Activated CD4-positive, alpha-beta T cell treated with anti-CD3 and anti-CD28 coated beads, Interleukin-2, amount 50 U/mL, for 48 hours (primary cell): ENCODE measurements at regions not wholly inside any gene's neighbourhood (a gene's known extent, or its start where the extent isn't known, plus 50 kb on each side); places are given as distances from the start of the nearest gene placed in this dataset.
A peak's percentile ranks its signal among the peaks of the same experiment; 100 is the strongest.

Experiments
- DNase-seq, 2 experiments: peaks; one replicate each; pipeline ENCODE4 v3.0.0-alpha.2; 2020

DNA sequence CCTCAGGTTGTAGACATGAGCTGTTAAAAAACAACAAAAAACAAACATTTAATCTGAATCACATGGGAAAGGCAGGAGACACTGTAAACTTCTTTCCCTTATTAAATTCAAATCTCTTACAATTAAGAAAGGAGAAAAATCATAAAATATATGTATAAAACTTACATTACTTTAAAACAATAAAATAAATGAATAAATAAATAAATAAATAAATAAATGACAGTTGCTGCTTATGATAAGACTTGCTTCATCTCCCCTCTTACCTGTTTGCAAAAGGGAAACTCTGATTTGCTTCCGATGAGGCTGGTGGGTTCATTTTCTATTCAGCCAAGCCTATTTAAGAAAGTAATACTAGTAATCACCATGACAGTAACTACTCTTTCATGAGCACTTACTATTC, 353.4 kb upstream of the TBL1XR1 start:
- no peak for DNase-seq

DNA sequence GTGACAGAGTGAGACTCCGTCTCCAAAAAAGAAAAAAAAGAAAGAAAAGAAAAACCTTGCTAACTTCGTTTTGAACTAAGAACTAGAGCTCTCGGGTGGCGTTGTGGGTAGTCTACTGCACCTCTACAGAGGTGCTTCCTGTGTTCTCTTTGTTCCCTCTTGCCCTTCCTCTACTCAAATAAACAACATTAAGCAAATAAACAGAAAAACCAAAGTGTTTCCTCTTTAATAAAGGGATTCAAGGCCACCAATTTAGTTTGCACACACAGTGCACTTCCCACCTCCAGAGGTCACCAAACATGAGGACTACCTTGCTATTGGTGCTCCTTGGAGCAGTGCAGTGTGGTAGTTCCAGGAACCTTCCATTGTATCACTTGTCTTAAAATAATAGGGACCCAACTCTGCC, 354.2 kb upstream of the TBL1XR1 start:
- no peak for DNase-seq

DNA sequence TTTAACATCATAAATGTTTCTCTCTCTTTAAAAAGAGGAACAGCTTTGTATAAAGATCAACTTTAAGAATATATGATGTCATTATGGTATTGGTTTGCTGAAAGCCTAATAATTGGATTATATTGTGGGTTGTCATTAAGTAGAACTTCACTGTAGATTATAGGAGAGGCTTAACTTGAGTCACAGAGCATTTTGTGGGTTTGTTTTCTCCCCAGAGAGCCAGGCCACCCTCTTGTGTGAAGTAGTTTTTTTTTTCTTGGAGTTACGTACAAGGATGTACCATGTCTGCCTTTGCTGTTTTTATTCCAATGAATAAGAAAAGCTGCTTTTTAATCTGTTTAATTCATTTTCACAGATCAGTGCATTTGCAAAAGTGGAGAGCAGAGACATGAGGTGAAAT, 354.8 kb upstream of the TBL1XR1 start:
- no peak for DNase-seq

DNA sequence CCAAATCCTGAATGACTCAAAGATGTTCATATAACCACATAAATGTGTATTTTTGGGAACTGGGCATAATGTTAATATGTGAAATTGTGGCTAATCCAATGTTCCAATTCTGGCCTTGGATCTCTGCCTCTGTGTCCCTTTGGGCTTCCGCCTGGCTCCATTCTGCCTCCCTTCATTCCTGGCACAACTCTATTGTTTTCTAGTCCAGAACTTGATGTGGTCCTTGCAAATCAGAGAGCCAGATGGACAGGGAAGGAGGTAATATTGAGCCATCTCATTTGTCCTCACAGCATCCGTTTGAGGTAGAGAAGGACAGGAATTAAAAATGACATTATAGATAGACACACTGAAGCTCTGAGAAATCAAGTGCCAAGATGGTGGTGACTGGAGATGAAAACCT, 355.7 kb upstream of the TBL1XR1 start:
- no peak for DNase-seq

DNA sequence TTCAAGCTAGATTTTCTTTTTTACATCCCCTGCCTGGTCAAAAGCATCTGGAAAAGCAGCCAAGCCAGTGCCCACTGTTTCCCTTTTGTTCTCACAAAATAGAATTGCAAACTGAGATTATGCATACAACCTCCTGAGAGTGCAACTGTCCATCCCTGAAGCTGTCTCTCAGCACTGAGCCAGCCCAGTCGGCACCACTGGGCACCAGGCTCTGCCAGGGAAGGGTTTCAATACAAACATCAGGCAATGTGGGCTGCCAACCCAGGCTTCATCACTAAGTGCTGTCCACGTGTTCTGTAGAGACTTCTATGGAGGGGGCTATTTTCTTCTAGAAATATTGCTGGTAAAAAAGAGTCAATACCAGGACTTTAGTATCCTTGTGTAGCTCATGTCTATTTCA, 356.3 kb upstream of the TBL1XR1 start:
- DNase-seq = no peak

DNA sequence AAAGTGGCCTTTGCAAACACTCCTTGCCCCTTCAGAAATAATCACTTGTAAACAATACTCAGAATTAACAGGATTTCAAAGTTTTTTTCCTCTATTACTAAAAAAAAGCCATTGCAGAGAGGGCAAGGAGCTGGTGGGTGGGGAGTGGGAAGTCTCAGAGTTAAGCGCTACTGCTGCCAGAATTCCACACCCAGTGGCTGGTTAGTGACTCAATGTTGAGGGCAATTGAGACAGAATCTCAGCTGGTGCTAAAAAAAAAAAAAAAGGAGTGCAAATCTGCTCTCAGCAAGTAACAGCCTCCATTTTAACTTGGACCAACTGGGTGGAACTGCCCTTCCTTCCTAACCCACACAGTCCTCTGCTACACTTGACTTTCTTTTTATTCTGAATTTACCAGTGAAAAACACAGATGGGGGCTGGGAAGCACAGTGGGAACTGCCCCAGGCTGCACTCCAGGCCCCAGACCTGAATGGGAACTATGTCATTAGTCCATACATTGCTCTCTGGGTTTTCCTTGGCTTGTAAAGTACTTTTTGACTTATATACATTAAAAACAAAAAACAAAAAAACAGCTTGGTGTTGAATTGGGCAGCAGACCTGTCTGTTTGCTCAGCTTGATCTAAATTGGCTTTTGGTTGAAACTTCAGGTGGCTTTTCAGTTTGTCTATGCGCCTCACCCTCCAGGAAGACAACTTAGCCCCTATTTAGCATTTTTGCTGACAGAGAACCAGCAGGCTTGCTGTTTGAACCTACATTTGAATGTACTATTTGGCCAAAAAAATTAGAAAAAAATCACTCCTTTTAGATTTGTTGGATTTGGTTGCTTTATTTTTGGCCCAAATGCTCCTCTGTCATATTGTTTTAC, 357.8 kb upstream of the TBL1XR1 start:
- peak in 1 of 2 experiments; percentile 10 for DNase-seq

DNA sequence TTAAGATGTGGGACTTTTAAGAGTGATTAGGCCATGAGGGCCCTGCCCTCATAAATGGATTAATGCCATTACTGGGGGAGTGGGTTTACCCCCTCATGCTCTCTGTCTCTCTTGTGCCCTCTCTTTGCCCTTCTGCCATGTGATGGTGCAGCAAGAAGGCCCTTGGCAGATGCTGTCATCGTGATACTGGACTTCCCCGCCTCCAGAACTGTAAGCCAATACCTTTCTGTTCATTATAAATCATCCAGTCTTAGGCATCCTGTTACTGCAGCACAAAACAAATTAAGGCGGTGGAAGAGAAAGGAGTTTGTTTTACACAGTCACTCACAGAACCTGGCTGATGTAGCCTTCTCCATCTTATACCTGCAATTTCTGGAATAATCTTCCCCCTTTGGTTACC, 360.3 kb upstream of the TBL1XR1 start:
- DNase-seq = no peak

DNA sequence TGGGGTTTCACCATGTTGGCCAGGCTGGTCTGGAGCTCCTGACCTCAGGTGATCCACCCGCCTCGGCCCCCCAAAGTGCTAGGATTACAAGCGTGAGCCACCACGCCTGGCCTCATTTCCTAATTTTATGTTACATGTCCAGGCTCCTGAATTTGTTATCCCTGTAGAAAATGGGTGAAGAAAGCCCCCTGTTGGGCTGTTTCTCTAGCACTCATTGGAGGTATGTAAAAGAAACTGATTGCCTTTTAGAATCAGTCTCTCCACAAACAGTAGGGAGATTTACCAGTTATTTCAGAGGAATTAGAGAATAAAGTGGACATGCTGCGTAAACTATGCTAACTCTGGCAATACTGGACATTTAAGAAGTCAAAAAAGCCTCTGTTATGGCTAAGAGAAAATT, 364.1 kb upstream of the TBL1XR1 start:
- no peak for DNase-seq

DNA sequence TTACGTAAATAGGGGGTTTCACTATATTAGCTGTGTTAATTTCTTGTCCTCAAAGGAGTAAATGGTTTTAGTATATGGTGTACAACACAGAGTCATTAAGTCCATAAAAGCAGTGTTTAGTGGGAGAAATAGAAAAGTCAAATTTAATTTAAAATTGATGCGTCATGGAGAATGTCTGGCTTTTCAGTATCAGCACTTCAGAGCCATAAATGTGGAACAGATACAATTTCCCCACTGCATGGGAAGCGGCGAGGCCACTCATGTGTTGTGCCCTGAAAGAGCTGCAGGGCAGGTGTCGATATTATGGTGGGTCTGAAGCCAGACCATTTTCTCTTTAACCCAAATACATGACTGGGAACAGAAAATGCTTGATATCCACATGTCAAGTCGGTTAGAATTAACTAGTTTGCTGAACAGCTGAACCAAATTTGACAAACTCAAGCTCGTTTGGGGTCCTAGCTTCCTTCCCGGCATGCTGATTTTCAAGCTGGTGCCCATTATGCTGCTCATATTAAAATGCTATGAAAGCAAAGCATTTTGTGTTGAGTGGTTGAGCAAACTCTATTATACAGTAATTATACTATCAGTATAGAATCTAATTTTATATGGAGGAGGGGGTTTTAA, 364.6 kb upstream of the TBL1XR1 start:
- DNase-seq = no peak

DNA sequence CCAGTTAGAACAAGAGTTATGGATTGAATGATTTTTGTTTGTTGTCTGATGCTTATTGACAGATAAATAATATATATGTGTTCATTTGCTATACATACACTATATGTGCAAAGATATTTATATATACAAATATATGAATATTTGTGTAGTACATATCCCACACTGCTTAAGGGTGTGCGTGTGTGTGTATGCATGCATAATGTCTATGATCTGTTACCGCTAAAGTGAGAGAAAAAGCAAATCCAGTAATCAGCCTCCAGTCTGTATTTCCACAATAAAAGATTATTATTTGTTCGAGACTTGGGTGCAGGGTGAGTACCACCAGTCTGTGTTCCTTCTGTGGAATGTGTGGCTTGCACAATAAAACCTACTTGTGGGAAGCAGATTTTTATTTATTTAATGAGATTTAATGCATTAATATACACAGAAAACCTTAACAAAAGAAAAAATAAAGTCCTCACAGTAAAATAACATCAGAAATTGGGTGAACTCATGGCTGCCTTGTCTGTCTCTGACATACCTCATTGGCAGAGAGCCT, 366.0 kb upstream of the TBL1XR1 start:
- no peak for DNase-seq

DNA sequence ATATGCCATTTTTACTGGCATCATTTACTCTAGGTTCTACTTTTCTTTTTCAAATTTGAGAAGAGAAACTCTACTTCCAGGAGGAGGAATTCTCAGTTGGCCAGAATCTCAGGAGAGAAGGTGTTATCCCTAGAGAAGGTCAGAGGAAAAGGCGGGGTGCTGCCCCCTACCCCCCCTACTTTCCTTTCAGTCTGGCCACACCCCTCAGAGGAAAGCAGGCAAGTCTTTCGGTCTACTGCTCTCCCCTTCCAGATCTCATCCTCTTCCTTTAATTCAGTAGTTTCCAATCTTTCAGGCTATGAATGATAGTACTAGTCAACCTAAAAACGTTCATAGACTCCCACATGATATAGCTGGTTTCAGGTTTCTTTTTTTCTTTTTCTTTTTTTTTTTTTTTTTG, 366.5 kb upstream of the TBL1XR1 start:
- no peak for DNase-seq

DNA sequence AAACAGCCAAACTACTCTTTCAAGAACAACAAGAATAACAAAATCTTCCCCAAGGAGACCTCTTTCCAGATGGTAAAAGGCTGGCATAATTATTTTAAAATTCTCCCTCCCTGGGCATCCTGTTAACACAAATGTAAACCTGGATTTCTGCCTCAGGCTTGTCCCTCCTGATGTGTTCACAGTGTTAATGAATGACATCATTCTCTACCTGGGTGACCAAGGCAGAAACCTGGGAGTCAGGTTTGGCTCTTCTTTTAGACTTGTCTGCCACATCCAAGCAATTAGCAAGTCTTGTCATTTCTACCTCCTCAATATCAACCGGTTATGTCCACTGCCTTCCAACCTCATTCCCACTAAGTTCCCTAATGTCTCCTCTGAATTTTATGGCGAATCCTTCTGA, 368.7 kb upstream of the TBL1XR1 start:
- DNase-seq = no peak

DNA sequence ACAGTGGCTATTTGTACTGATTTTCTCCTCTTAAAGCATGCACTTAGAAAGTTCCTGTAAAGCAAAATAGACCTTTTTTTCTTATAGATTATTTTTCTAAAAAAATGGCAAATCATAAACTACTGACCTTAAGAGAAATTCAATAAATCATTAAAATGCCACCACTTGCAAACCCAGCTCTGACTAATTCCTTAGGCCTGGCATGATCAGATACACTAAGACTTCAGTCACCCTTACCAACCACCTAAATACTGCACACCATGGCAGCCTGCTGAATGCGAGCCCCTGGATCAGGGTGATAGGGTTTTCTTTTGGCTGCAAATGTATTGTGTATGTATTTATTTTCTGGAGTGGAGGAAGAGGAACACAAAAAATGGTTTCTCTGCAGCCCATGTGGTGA, 370.6 kb upstream of the TBL1XR1 start:
- no peak for DNase-seq

DNA sequence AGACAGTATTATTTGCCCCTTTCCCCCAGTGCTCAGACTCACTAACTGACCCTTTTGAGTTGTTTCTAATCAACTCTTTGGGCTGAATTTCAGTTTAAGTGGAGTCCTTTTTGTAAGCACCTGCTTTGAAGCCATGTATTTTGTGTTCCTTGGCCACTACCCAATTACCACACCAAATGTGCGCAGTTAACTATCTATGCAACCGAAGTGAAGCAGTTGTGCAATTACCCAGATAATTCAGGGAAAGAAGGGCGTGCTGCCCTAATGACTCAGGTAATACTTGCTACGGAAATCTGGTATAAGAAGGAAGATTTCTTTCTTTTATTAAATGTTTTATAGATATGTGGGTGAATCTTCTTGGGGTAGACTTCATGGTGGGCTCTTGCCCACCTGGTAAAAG, 371.9 kb upstream of the TBL1XR1 start:
- DNase-seq = no peak

DNA sequence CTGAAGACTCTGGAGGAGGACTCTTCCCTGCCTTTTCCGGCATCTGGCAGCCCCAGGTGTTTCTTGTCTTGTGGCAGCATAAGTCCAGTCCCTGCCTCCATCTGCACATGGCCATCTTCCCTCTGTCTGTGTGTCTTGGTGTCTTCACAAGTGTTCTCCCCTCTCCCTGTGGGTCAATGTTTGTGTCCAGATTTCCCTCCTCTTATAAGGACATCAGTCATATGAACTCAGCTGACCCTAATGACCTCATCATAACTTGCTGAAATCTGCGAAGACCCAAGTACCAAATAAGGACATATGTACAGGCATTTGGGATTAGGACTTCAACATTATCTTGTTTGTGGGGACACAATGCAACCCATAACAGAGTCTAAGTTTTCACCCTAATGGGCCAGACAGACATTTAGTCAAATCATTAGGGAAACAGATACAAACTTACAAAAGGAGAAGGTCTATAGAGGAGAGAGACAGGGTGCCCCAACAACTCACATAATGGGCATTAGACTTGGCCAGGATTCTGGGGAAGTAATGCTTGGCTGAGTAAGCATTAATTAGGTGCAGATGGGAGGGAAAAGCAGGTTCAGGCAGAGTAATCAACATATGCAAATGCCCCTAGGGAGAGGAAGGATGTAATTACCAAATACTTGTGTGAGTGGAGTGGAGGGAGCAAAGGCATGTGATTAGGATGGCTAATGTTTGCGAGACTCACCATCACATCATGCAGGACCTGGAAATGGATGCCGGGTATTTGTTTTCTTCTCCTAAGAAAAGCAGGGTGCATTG, 372.8 kb upstream of the TBL1XR1 start:
- DNase-seq = no peak

DNA sequence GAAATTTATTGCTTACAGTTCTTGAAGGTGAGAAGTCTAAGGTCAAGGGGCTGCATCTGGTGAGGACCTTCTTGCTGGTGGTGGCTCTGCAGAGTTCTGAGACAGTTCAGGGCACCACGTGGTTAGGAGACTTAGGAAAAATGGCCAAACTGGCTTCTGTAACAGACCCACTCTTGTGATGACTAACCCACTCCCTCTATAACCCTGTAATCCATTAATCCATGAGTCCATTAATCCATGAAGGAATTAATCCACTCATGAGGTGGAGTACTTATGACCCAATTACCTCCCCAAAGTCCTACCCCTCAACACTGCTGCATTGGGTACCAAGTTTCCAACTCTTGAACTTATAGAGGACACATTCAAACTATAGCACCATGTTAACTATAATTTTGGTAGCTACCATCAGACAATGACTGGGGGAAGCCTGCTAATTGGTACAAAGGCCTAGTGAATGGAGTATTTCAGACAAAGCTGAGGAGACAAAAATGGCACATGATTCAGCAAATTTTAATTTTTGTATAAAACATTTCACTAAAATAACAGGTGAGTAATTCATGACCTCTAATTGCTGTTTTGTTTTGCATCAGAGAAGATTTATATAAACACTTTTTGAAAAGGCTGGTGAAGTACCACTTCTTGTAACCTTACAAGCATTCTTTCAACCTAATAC, 374.1 kb upstream of the TBL1XR1 start:
- no peak for DNase-seq

DNA sequence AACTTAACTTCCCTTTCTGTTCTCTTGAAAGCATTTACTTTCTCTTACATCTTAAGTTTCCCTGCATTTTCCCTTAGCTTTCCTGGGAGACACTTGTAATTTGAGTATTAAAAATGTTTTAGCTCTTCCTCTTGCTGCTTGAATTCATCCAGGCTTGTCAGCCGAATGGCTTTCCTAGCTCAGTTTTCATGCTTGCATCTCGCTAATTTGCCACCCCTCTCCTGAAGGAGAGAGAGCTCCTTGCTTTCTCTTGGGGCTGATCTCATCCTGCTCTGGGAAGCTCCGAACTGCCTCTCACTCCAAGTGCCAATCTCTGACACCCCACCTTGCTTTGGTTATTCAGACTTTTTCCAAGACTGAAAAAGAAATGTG, 374.6 kb upstream of the TBL1XR1 start:
- no peak for DNase-seq

DNA sequence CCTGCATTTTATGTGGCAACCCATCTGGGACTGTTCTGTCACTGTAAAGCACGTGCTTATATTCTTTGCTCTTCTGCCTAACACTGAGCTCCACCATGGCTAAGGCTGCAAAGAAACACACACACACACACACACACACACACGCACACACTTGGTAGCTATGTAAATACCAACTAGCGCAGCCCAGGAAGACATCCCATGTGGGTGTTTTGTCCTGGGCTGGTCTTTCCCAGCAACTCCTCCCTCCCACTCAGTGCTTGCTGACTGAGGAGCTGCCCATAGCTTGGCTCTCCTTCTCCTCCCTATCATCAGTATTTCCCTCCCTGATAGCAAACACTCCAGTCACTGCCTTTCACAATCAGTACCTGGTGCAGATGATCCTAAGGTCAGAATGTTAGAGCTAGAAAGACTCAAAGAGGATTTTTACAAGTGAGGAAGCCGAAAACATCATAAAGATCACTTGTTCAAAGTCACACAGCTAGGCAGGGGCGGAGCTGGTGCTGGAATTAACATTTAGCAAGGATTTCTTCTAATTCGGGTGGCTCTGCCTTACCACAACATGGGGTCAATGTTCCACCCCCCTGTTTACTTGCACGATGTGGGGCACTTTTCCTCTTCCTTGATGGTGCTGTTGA, 377.1 kb upstream of the TBL1XR1 start:
- DNase-seq = no peak

DNA sequence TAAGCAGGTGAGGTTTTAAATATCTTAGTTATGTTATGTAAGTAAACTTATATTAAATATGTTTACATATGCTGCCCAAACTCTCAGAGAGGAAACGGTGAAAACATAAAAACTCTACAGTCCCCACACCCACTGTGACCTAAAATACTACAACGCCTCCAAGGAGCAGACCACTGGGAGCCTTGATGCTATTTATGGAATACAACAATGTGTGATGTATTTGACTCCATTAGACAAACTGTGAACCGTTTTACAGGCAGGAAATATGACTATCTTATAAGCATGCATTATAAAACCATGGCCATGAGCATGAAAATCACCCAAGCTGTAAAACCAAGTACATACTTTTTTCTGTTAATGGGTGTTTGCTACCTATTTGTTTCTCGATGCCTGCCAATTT, 379.5 kb upstream of the TBL1XR1 start:
- DNase-seq = no peak

DNA sequence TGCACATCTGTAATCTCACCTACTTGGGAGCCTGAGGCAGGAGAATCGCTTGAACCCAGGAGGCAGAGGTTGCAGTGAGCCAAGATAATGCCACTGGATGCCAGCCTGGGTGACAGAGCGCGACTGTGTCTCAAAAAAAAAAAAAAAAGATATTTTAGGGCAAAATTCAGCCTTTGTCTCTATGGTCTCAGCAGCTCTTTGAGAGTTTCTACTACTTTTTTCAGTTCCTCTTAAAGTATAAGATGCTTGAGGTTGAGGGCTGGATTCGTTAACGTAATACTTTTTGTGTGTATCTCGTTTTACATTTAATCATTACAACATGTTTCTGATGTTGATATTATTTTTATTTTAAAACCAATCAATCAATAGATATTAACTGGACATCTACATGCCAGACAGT, 381.2 kb upstream of the TBL1XR1 start:
- no peak for DNase-seq

DNA sequence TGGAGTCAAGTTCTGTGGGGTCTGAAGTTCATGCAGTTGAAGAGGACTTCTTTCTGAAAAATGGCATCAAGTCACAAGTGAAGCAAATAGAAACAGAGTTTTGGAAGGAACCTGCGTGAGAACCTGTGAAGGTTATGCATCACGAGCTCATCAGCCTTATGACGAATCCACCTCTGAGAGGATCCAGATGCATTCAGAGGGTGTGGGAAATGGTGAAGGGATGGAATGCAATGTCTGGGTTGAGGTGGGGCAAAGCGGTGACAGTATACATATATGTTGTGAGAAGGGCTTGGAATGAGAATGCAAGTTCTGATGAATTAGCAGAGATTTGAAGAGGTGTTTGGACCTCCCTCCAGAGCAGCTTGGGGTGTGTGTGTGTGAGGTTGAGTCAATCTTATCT, 382.1 kb upstream of the TBL1XR1 start:
- no peak for DNase-seq

DNA sequence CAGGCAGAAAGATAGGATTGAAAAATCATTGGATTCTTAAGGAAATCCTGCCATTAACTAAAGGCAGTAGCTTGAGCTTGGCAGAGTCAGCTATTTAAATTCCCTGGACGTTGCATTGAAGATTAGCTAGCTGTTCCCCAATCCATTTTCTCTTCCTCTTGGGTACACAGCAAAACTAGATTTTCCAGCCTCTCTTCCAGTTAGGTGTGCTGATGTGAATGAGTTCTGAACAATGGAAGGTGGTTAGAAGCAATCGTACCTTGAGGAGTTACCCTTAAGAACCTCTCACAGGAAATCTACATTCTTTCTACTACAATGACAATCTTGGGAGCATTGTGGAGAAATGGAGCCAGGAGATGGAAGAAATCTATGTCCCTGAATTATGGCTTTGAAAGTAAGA, 383.2 kb upstream of the TBL1XR1 start:
- no peak for DNase-seq

DNA sequence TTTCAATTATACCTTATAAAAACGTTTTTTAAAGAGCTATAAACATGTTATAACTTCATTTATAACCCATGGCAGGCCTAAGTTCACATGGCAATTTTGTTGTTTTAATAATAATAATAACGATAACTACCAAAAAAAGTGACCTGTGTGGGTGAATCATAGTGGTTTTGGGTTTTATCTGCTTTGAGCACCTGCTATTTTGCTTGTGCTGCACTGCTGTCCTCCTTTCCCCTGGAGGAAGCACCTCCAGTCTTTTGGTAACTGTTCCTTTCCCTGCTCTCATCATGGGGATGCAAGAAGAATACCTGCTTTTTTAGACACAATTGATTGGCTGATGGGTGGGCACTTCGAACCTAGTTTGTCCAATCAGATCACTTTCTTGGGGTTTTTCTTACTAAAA, 388.0 kb upstream of the TBL1XR1 start:
- DNase-seq = no peak
